Colon (tissue), 2 donors: ENCODE measurements at regions not wholly inside any gene's neighbourhood (a gene's known extent, or its start where the extent isn't known, plus 50 kb on each side); places are given as distances from the start of the nearest gene placed in this dataset.

ENCODE experiments used
- FAIRE-seq: peaks from 2 replicates; lab custom pipeline; 2012; peaks lifted over from hg19 to GRCh38; lab: Jason Lieb, UNC
- donor health status: control.
- donor health status: control.

DNA sequence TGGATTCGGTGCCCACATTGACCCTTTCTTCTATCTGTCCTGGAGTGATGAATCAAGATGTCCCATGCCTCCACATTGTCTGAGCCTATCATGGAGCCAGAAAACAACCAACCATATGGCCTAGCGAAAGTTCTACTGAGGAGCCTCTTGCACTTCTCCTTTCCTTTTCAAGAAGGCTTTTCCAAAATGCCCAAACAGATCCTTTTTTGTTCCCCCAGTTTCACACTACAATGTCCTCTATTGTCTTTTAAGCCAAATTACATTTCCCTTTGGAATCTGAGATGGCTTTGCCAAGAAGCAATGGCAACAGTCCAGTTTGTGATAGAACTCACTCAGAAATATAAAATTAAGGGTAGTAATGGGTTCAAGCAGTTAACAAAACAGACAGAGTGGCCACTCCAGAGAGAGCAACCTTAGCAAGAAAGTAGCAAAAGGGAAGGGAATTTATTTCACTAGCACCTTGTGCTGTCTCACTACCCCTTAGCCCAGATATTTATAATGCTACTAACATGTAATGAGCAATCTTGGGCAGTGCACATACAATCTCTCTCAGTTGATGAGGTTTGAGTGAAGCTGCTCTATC lies 194.6 kb upstream of the PDE1C start:
- no peak for FAIRE-seq

DNA sequence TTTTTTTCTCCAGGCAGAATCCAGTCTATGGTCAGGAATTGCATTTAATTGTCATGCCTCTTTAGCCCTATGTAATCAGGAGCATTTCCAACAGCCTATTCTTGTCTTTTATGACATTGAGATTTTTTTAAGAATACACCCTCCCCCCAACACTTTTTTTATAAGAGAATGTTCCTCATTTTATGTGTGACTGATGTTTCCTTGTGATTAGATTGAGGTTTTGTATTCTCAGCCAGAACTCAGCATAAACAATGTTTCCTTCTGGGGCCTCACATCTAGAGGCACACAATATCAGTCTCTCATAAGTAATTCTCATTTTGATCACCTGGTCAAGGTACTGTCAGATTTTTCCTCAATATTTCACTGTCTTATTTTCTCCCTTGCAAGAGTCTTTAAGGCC lies 193.4 kb upstream of the PDE1C start:
- FAIRE-seq, result no peak

DNA sequence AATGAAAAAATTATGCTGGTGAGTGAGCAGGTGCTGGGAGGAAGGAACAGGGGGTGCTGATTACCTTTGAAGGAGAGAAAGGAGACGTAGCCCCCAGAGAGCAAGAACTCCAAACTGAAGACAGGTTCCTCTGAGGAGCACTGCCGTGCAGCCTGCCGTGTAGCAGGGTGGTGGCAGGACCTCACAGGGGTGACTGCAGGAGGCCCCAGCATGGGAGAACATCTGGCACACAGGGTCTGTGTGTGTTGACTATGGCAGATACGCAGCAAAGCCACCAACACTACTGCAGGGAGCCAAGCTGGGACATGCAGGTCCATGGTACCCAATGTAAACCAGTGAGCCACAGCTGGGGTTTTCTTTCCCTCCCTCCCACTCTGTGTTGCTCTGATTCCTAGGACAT lies 192.1 kb upstream of the PDE1C start:
- FAIRE-seq, result no peak

DNA sequence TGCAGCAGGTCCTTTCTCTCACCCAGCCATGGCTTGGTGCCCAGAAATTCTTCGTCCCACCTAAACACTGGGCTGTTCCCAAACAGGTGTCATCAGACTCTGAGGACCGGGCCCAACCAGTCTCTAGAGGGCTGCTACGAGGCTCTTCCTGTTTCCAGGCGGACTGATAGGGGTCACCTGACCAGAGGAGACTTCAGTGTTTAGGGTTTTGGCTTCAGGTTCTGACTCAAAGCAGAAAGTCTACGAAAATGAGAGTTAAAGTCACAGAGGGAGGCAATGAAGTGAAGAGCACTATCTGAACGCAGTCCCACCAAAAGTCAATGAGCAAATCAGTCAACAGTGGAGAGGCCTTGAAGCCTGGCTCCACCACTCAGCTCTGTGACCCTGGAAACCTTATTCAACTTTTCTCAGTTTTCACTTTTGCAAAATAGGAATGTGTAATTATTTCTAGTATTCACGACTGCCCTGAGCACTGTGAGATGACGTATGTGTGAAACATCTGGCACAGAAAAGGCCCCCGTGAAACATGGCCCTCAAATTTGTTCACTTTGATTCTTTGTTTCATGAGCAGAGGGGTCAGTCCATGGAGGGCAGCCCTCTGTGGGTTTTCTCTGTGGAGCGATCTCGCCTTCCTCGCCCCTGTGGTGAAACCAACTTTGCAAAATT lies 189.9 kb upstream of the PDE1C start:
- FAIRE-seq, result no peak

DNA sequence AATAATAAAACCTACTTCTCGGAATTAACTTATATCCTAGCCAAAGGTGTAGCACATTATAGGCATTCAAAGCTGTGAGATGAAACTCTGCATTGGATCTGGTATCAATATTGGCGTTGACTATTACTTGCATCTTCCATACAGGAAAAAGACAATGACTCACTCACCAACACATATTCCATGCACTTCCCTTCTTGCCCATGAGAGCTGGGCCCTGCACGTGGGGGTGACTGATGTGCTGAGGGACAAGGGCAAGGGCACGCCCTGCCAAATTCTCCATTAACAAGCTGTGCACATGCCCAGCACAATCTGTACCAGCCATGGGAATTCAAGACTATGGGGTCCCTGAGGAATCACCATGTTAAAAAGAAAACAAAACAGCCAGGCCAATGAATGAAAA lies 188.1 kb upstream of the PDE1C start:
- no peak for FAIRE-seq

DNA sequence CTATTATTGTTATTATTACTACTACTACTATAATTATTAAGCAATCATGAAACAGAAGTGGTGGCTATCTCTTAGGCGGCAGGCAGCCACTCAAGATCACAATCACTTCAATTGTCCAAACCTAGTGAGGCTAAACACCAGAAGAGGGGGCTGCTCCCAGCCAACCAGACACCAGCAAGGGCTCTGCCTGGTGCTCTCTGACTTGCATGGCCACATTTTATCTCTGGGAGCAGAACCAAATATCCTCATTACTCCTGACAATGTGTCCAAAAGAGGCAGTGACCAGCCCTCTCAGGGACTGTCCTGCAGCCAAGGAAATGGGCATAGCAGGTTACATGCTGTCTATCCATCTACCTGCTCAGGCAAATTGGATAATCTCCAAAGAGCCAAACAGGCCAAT lies 187.4 kb upstream of the PDE1C start:
- FAIRE-seq, result no peak

DNA sequence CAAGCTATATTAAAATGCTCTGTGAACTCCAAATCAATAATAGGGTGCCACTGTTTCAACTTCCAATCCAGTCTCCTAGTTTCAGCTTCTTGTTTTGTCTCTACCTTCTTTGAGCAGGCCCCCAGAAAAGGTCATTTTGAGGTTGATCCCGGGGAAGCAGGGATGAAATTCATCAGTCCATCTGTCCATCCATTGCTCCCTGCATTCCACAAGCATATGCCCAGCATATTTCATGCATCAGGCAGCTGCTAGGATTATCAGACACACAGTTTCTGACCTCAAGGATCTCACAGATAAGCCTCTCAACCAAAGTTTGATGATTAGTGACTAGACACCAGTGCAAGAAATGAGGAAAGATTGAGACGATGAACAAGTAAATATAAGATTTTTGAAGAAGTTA lies 186.6 kb upstream of the PDE1C start:
- FAIRE-seq, result no peak

DNA sequence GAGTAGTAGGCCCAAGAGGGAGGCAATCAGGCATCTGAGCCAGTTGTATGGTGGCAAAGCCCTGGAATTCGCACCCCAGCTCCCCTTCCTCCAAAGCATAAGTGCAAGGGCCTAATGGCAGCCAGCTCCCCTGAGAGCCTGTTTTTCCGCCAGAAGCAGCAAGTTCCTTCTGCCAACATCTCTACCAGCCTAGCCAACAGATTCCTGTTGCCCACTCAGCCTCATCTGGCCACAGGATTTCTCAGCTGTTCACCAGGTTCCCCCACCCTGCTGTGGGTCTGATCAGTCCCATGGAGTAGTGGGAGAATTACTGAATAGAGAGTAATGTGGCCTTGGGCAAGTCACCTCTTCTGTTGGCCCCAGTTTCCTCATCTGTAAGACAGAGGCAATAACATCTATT lies 186.2 kb upstream of the PDE1C start:
- no peak for FAIRE-seq

DNA sequence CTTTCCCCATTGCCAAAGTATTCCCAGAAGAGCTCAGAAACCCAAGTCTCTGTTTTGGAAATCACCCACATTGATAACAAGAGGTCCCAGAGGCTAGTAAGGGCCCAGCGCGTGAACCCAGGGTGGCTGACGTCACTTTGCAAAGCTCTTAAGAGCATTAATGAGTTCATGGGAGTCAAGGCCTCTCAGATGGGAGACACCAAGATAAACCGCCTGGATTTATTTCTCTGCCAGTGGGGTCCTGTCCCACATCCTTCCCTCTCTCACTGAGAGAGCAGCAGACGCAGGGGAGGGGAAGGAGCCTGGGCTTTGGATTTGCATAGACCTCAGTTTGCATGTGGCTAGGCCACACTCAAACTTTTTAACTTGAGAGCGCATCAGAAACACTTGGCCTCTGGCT lies 184.8 kb upstream of the PDE1C start:
- no peak for FAIRE-seq

DNA sequence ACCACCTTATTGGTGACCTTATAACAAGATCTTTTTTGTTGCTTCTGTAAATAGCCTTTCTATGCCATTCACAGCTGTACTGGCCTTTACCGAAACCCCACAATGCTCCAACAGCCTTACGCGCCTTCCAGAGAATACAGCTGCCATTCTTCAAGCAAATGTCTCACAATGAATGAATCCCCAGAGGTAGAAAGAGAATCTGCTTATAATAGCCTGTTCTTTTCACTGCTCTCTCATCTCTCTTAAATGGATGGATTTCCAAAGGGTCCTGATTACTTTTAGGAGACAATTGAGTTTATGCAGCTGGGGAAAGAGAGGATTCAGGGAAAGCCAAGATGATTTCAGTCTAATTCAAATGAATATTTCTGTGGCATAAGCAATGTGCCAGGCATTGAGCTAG lies 183.1 kb upstream of the PDE1C start:
- FAIRE-seq, result no peak

DNA sequence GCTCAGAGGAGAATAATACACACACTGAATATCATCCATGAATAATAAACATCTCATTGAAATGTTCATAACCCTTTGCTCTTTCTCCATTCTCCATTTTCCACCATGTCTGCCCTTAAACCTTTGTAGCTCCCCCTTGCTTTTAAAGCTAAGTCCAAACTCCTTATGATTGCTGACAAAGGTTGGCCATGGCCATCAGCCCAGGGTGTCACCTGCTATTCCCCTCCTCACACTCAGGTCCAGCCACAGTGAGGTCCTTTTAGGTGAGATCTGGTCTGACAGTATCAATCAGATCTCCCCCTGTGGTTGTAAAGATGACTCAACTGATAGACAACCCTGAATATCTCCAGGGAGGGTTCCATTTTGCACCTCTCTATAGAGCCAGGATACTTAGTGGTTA lies 181.5 kb upstream of the PDE1C start:
- no peak for FAIRE-seq

DNA sequence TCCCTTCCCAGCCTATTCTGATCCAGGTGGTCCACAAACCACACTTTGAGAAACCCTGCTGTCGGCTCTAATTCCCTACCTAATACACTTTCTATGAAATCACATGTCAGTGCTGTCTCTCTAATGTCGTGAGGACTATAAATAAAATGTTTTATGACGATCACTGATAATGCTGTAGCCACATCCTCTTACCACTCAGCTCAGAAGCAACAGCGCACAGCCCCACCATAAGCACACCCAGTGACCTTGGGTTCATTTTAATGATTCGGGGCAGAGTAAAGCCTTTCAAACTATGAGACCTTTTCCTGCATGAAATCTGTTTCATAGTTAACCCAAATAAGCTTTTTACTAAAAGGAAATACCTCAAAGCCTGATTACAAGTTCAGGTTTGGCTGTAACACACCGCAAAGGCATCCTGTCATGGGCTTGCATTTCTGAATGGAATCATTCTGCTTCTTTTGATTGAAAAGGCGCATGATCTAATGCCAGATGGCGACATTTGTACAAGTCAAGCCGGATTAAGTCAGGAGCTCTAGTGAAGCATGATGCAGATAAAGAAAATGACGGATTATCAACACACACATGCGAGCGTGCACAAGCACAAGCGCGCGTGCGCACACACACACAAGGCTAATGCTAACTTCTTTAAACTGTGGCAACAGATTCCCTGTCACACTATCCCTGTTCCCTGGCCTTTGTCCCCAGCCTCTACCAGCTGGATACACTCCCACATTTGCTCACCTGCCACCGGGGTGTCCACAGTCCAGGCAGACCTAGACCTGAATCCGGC lies 180.5 kb upstream of the PDE1C start:
- no peak for FAIRE-seq

DNA sequence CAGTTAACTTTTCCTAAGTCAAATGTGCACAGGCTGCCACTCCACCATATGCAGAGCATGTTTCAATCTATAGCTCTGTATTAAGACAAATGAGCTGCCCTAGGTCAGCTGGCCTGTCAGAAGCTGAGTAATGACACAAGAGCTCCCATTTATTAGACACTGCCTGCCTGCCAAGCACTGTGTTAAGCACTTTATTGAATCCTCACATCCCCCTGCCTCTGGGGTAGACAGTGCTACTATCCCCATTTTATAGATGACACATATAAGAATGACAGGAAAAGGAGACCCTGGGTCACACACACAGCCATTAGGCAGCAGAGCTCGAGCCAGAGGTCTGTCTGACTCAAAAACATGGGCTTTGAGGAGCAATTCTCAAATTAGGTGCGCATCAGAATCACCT lies 179.8 kb upstream of the PDE1C start:
- FAIRE-seq, result no peak

DNA sequence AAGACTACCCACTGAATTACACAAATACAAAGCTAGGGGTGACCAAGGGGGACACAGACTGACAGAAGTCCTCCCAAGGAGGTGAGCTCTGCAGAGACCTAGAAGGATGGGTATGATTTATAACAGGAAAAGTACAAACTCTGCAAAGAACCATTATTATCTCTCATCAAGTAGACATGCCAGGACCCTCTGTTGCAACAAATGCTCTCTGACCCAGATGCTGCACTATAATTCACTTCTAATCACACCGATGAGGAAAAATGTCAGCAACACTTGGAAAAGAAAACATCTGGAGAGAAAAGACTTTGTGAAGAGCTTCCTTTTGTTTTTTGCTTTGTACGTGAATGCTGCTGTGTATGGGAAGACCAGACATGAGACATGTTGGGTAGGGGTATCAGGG lies 178.3 kb upstream of the PDE1C start:
- FAIRE-seq, result no peak

DNA sequence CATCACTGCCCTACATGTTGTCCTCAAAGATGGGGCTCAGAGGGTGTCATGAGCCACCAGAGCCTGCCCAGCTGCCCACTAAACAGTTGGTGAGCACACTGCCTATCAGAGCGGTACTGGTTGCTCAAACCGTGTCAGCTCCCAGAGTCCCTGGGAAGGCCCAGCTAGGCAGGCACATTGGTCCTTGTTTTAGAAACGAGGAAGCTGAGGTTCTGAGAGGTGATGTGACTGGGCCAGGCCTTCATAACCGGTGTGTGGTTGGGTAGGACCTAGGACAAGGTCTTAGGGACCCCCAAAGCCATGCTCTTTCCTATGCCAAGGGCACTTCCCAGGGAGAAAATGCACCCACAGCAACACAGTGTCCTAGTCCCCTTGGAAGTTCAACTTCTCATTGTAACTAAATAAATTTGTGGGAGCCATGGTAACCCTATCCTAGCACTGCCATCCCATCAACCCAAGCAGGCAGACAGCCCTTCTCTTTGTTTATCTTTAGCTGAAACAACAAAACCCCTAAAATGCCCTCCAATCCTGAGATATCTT lies 174.7 kb upstream of the PDE1C start:
- no peak for FAIRE-seq

DNA sequence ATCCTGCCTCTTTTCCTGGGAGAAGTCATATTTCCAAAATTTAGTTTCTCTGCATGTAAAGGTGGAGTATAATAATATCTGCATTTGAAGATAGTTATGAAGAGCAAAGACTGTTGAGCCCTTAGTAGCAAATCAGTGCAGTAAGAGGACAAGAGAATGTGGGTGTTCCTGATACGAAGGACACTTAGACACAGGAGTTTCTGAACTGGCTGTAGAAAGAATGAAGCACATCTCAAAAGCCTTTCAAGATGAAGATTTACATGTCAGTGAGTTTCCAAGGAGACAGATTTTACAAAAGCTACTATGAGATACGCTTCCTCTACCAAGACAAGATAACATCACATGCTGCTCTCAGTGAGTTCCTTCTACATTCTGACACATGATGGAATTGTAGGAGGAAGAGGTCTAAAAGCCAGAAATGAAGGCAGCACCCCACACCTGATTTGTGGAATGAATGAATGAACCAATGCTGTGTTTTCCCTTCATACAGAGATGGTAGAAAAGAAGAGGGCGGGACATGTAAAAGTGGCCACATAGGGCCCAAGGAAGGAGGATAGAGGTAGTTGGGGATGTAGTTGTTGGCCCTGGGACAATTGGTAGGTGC lies 173.6 kb upstream of the PDE1C start:
- no peak for FAIRE-seq

DNA sequence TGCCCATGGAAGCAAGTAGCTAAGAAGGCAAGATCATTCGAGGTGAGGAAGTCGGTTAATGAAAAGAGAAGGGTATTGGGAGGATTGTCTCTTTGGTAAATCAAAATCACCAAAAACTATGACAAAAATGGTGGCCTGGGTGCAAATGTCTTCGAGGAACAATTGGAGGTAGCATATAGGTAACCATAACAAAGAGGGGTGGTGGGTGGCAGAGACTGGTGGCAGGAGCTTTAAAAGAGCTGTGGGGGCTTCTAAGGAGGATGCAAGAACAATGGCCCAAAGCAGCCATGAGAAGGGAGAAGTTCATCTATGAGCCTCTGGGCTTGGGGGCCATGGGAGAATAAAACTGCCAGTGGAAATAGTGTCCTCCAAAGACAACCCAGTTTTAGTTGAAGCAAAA lies 172.2 kb upstream of the PDE1C start:
- no peak for FAIRE-seq

DNA sequence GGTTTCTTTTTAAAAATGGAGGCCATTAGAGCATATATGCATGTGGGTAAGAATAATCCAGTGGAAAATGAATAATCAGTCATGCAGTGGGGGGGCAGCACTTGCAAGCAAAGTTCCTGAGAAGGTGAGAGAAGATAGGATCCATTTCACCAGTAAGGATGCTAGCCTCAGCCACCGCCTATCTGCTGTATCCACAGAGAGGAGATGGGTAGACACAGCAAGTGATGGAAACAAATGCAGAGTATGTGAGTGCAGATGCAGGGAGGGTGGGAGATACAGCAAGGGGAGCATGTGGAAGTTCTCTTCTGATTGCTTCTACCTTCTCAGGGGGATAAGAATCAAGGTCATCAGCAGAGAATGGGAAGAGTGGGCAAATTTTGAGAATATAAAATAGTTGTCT lies 171.4 kb upstream of the PDE1C start:
- FAIRE-seq, result no peak

DNA sequence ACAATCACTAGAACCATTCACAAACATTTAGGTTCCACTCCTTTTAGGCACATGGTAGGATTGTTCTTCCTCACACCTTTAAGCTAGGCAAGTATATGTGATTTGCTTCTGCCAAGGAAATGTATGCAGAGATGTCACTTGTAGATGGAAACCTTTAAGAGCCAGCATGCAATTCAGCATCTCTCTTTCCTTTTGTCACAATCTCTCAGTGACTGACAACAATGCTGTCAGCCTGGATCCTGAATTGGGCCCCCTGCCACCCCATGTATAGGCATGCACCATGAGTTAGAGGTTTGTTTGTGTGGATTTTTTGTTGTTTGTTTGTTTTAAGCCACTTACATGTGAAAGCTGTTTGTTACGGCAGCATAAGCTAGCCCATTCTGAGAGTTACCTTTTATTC lies 169.6 kb upstream of the PDE1C start:
- FAIRE-seq, result no peak

DNA sequence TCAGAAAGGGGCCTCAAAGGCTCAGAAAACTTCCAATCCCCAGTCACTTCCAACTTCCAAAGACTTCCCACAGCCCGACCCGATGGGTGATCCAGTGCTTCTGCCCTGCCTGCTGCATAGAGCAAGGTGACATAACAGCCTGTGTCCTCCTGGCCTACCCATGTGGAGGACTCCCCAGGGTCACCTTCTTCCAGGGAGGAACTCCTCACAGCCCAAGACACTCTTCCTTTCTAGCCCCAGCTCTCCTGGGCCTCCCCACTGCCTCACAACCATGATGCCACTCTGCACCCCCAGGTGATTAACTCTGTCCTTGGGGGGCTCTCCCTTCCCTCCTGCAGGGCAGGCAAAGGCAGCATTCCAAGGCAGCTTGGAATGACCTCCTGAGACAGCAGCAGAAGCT lies 158.4 kb upstream of the PDE1C start:
- FAIRE-seq, result no peak

DNA sequence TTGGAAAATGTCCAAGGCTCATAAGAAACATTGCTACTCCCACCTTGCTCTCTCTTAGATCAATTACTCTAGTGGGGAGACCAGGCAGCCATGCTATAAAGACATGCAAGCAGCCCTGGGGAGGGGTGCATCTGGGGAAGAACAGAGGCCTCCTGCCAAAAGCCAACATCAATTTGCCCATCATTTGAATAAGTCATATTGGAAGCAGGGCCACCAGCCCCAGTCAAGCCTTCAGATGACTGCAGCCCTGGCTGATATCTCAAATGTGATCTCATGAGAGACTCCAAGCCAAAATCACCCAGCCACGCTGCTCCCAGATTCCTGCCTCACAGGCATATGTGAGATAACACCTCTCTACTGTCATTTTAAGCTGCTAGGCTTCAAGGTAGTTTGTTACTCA lies 157.5 kb upstream of the PDE1C start:
- no peak for FAIRE-seq

DNA sequence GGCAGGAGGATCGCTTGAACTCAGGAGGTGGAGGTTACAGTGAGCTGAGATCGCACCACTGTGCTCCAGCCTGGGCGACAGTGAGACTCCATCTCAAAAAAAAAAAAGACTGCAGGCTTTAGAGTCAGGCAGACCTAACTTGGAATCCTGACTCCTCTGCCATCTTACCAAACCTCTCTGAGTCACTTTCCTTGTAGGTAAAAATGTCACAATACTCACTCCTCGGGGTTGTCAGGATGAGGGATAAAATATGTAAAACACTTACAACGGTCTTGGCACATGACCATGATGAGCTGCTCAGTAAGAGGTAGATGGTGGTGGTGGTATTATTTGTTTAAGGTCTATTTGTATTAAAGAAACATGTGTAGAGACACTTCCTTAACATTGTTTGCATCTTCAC lies 154.1 kb upstream of the PDE1C start:
- no peak for FAIRE-seq

DNA sequence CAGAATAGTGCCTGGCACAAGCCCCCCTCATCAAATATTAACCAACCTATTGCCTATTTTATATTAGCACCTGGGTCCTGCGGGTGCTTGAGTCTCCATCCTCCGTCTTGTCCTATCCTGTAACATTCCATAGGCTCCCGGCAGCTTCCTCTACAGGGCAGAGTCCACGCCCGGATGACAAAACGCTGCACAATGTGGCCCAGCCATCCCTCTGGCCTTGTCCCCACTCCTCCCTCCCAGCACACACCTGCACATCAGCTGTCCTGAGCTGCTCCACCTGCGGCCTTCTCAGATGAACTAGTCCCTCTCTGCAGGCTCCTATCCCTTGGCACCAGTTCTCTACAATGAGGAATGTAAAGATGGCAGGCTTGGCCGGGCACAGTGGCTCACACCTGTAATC lies 153.5 kb upstream of the PDE1C start:
- FAIRE-seq, result no peak
